PC-9 (cell line): ENCODE measurements at regions not wholly inside any gene's neighbourhood (a gene's known extent, or its start where the extent isn't known, plus 50 kb on each side); places are given as distances from the start of the nearest gene placed in this dataset.

Source experiments
- BruUV-seq: library from RNA; stranded (reverse); fragments of 400-500 nt; replicated peaks from 2 replicates; lab custom pipeline; 2021; lab: Mats Ljungman, UMichigan
- CTCF ChIA-PET: fragments of 300-600 bp; sonication (Branson Sonifier 250); formaldehyde crosslinking; loops from one replicate; lab custom pipeline; 2022; ENCODE audit warnings: antibody characterized with exemption; lab: Charles Lee
- POLR2A ChIA-PET: fragments of 300-600 bp; sonication (Branson Sonifier 250); formaldehyde crosslinking; loops from one replicate; lab custom pipeline; 2022; ENCODE audit warnings: antibody characterized with exemption; ENCODE audit not compliant: unreplicated experiment; lab: Charles Lee
- DNase-seq, 2 experiments: peaks; one replicate each; pipeline versions ENCODE4 v3.0.0 to v3.0.0-alpha.2; 2015 to 2022; ENCODE audit warnings: mixed read lengths in 1 of 2
- H2AFZ ChIP-seq: fragments of 200-600 bp; sonication (generic); 2 replicates; pipeline ENCODE4 v1.8.1; 2017; ENCODE audit warnings: antibody characterized with exemption
- H3F3A ChIP-seq: fragments of 200-600 bp; sonication (generic); 2 replicates; pipeline ENCODE4 v1.8.1; 2017; ENCODE audit warnings: antibody characterized with exemption, mild to moderate bottlenecking, low read depth; ENCODE audit not compliant: insufficient read depth
- H3K27ac ChIP-seq: fragments of 200-600 bp; sonication (generic); 2 replicates; pipeline ENCODE4 v1.6.1; 2016; ENCODE audit warnings: mixed run types
- H3K27me3 ChIP-seq: fragments of 200-600 bp; sonication (generic); 2 replicates; pipeline ENCODE4 v1.6.1; 2016; ENCODE audit warnings: low read depth, mixed run types; ENCODE audit not compliant: insufficient read depth
- H3K36me3 ChIP-seq: fragments of 200-600 bp; sonication (generic); 2 replicates; pipeline ENCODE4 v1.6.1; 2016; ENCODE audit warnings: low read depth, mixed run types
- H3K4me1 ChIP-seq: fragments of 200-600 bp; sonication (generic); replicated peaks from 2 replicates; pipeline ENCODE4 v1.6.1; 2016; ENCODE audit warnings: mixed run types; ENCODE audit not compliant: insufficient read depth
- H3K4me2 ChIP-seq: fragments of 200-600 bp; sonication (generic); 2 replicates; pipeline ENCODE4 v1.6.1; 2017; ENCODE audit warnings: mixed run types
- H3K4me3 ChIP-seq: fragments of 200-600 bp; sonication (generic); 2 replicates; pipeline ENCODE4 v1.6.1; 2016; ENCODE audit warnings: mixed run types
- H3K79me2 ChIP-seq: fragments of 200-600 bp; sonication (generic); 2 replicates; pipeline ENCODE4 v1.6.1; 2017; ENCODE audit warnings: low read depth, mixed run types
- H3K9me2 ChIP-seq: fragments of 200-600 bp; sonication (generic); 2 replicates; pipeline ENCODE4 v1.8.1; 2017; ENCODE audit warnings: mild to moderate bottlenecking; ENCODE audit not compliant: insufficient read depth
- H3K9me3 ChIP-seq: fragments of 200-600 bp; sonication (generic); 2 replicates; pipeline ENCODE4 v1.8.1; 2016; ENCODE audit warnings: low read depth; ENCODE audit not compliant: insufficient read depth
- H4K20me1 ChIP-seq: fragments of 200-600 bp; sonication (generic); 2 replicates; pipeline ENCODE4 v1.8.1; 2017; ENCODE audit not compliant: insufficient read depth
- CTCF ChIP-seq: fragments of 200-600 bp; sonication (generic); conservative IDR thresholded peaks from 2 replicates; pipeline ENCODE4 v1.6.1; 2017; ENCODE audit warnings: mixed run types, antibody characterized with exemption, mild to moderate bottlenecking, moderate library complexity
- EZH2 ChIP-seq: fragments of 200-600 bp; sonication (generic); IDR thresholded peaks from 2 replicates; pipeline ENCODE4 v1.8.0; 2017; ENCODE audit warnings: antibody characterized with exemption, low read depth
- intact Hi-C: fragments of 100-400 bp; cut with micrococcal nuclease; formaldehyde crosslinking; loops from one replicate; pipeline ENCODE4 v1.10.0; 2022; ENCODE audit not compliant: unreplicated experiment

DNA sequence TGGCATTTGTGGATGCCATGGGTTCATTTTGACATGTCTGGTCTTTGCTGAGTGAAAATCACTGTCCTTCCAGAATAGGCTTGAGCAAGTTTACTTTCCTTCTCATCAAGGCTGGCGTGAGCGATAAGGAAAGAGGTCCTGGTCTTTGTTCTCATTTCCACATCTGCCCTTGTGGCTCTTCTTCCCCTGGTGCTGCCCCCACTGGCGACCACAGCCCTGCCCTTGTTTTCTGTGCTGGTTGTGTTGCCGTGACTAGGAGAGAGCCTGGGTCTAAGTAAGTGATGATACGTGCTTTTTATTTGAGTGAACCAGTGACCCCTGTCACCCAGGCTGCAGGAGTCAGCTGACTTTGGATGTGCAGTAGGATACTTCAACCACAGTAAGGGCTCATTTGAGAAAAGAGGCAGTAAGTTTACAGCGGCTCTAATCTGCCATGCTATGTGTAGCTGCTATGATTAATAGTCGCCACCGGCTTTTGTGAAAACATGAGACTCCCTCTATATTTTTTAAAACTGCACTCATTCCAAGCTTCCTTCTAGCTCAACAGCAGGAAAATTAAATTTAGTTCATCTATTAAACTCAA, 441.7 kb downstream of the RNF144A start:
- intact Hi-C loops: no loop called here
- Histone ChIP-seq H3K27ac (no peak overlapping the region), H3F3A (no peaks in the 10 kb centered on the region), H3K9me3 (no peaks in the 10 kb centered on the region), H3K4me3 (no peak overlapping the region), H3K27me3 (peaks cover 36% of the 10 kb centered on the region), H4K20me1 (no peaks in the 10 kb centered on the region), H3K4me1 (no peaks in the 10 kb centered on the region), H3K36me3 (no peaks in the 10 kb centered on the region), H2AFZ (no peak overlapping the region), H3K4me2 (no peak overlapping the region), H3K9me2 (no peaks in the 10 kb centered on the region), H3K79me2 (no peaks in the 10 kb centered on the region)
- POLR2A ChIA-PET: no interaction called here
- TF ChIP-seq CTCF (no peak), EZH2 (no peak)
- no peak for DNase-seq
- BruUV-seq: no TSS peak
- CTCF ChIA-PET: no interaction called here

DNA sequence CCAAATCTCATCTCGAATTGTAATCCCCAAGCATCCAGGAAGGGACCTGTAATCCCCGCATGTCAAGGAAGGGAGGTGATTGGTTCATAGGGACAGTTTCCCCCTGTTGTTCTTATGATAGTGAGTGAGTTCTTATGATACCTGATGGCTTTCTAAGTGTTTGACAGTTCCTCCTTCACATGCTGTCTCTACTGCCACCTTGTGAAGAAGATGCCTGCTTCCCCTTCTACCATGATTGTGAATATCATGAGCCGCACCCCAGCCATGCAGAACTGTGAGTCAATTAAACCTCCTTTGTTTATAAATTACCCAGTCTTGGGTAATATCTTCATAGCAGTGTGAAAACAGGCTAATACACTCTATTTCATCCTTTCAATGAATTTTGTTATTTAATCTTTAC, 446.7 kb downstream of the RNF144A start:
- H3K27me3 ChIP-seq: peaks cover 17% of the 10 kb centered on the region
- no peak overlapping the region for H2AFZ ChIP-seq
- no TSS peak for BruUV-seq
- H3K27ac ChIP-seq: no peak overlapping the region
- intact Hi-C loops: no loop called here
- no peak overlapping the region for H3K4me3 ChIP-seq
- ChIA-PET CTCF (no interaction called here), POLR2A (no interaction called here)
- no peaks in the 10 kb centered on the region for H4K20me1 ChIP-seq
- TF ChIP-seq CTCF: no peak
- TF ChIP-seq EZH2: no peak
- DNase-seq: no peak
- no peaks in the 10 kb centered on the region for H3K36me3 ChIP-seq
- no peaks in the 10 kb centered on the region for H3F3A ChIP-seq
- H3K79me2 ChIP-seq: no peaks in the 10 kb centered on the region
- H3K4me1 ChIP-seq: no peaks in the 10 kb centered on the region
- H3K9me2 ChIP-seq: no peaks in the 10 kb centered on the region
- no peak overlapping the region for H3K4me2 ChIP-seq
- H3K9me3 ChIP-seq: 0 out of 2 replicates have a peak, but pooled peaks cover 3% of the 10 kb centered on the region

- ChIA-PET POLR2A (no interaction called here), CTCF (no interaction called here)
- Histone ChIP-seq H3K27me3 (peaks cover 48% of the 10 kb centered on the region), H3K9me2 (no peaks in the 10 kb centered on the region), H4K20me1 (no peaks in the 10 kb centered on the region), H3F3A (no peaks in the 10 kb centered on the region), H3K27ac (no peak overlapping the region), H3K79me2 (no peaks in the 10 kb centered on the region), H3K4me3 (no peak overlapping the region), H2AFZ (no peak overlapping the region), H3K9me3 (0 out of 2 replicates have a peak, but pooled peaks cover 3% of the 10 kb centered on the region), H3K36me3 (no peaks in the 10 kb centered on the region), H3K4me1 (no peaks in the 10 kb centered on the region), H3K4me2 (no peak overlapping the region)
- intact Hi-C loops: no loop called here
- BruUV-seq: no TSS peak
- no peak for DNase-seq
- TF ChIP-seq EZH2 (no peak), CTCF (no peak)
Observed at GRCh38 chr2:7368211-7368610, 451.0 kb downstream of the RNF144A start.
